GM23248 (cell line): ENCODE measurements at regions not wholly inside any gene's neighbourhood (a gene's known extent, or its start where the extent isn't known, plus 50 kb on each side); places are given as distances from the start of the nearest gene placed in this dataset.

Source experiments
- DNase-seq: peaks from one replicate; pipeline ENCODE4 v3.0.0-alpha.2; 2015
- H2AFZ ChIP-seq: fragments of 200-600 bp; sonication (generic); 2 replicates; pipeline ENCODE4 v1.6.1; 2016; ENCODE audit warnings: antibody characterized with exemption
- H3F3A ChIP-seq: fragments of 200-600 bp; sonication (generic); 2 replicates; pipeline ENCODE4 v1.6.1; 2016; ENCODE audit warnings: mild to moderate bottlenecking, antibody characterized with exemption, mixed run types; ENCODE audit not compliant: insufficient read depth
- H3K27ac ChIP-seq: fragments of 200-600 bp; sonication (generic); 2 replicates; pipeline ENCODE4 v1.5.1; 2016; ENCODE audit warnings: mild to moderate bottlenecking
- H3K27me3 ChIP-seq: fragments of 200-600 bp; sonication (generic); replicated peaks from 2 replicates; pipeline ENCODE4 v1.6.1; 2016; ENCODE audit warnings: mild to moderate bottlenecking; ENCODE audit not compliant: insufficient read depth
- H3K36me3 ChIP-seq: fragments of 200-600 bp; sonication (generic); 2 replicates; pipeline ENCODE4 v1.6.1; 2016; ENCODE audit warnings: low read depth, mild to moderate bottlenecking
- H3K4me1 ChIP-seq: fragments of 200-600 bp; sonication (generic); 2 replicates; pipeline ENCODE4 v1.6.1; 2016; ENCODE audit warnings: mild to moderate bottlenecking; ENCODE audit not compliant: insufficient read depth
- H3K4me2 ChIP-seq: fragments of 200-600 bp; sonication (generic); one replicate; pipeline ENCODE4 v1.6.1; 2016; ENCODE audit warnings: mild to moderate bottlenecking; ENCODE audit not compliant: unreplicated experiment
- H3K4me3 ChIP-seq: fragments of 200-600 bp; sonication (generic); 2 replicates; pipeline ENCODE4 v1.5.1; 2016; ENCODE audit warnings: mild to moderate bottlenecking
- H3K79me2 ChIP-seq: fragments of 200-600 bp; sonication (generic); 2 replicates; pipeline ENCODE4 v1.6.1; 2016; ENCODE audit warnings: mild to moderate bottlenecking; ENCODE audit not compliant: insufficient read depth
- H3K9ac ChIP-seq: fragments of 200-600 bp; sonication (generic); 2 replicates; pipeline ENCODE4 v1.6.1; 2016; ENCODE audit warnings: mild to moderate bottlenecking
- H3K9me2 ChIP-seq: fragments of 200-600 bp; sonication (generic); 2 replicates; pipeline ENCODE4 v1.6.1; 2016; ENCODE audit warnings: mixed run types, mild to moderate bottlenecking, moderate library complexity; ENCODE audit not compliant: insufficient read depth
- H3K9me3 ChIP-seq: fragments of 200-600 bp; sonication (generic); one replicate; pipeline ENCODE4 v1.6.1; 2017; ENCODE audit warnings: low read depth
- H4K20me1 ChIP-seq: fragments of 200-600 bp; sonication (generic); 2 replicates; pipeline ENCODE4 v1.6.0; 2016; ENCODE audit not compliant: insufficient read depth
- EZH2 ChIP-seq: fragments of 200-600 bp; sonication (generic); IDR thresholded peaks from 2 replicates; pipeline ENCODE4 v1.6.1; 2018; ENCODE audit warnings: antibody characterized with exemption, mild to moderate bottlenecking; ENCODE audit not compliant: insufficient read depth, poor library complexity, severe bottlenecking
- EZH2phosphoT487 ChIP-seq: fragments of 200-600 bp; sonication (generic); IDR thresholded peaks from 2 replicates; pipeline ENCODE4 v1.6.1; 2018; ENCODE audit warnings: antibody characterized with exemption, moderate library complexity, mild to moderate bottlenecking, low read depth; ENCODE audit not compliant: insufficient read depth
- WGBS, 2 experiments: methylation state at CpG; one replicate each; pipeline ENCODE4 v1.1.6; 2015 to 2017; ENCODE audit warnings: low lambda C conversion rate in 2 of 2, low coverage in 1 of 2; ENCODE audit errors: missing lambda C conversion rate in 2 of 2; 5-methylcytosine and 5-hydroxymethylcytosine counted together
- in situ Hi-C: fragments of 300-500 bp; cut with MboI; formaldehyde crosslinking; loops from 2 replicates; pipeline ENCODE4 v1.15.0; 2020

DNA sequence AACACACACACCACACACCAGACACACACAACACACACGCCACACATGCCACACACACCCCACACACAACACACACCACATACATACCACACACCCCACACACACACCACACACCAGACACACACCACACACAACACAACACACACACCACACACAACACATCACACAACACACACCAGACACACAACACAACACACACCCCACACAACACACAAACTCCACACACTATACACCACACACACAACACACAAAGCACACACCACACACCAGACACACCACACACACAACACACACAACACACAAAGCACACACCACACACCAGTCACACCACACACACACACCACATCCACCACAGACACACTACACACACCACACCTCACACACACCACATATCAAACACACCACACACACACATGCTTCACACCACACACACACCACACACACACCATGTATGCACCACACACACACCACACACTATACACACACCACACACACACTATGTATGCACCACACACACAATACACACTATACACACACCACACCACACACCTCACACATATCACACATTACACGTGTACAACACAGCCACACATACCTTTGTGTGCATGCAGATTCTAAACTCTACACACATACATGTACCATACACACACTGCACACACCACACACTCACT lies 72.2 kb downstream of the TMEM18 start:
- no peak for TF ChIP-seq EZH2phosphoT487
- no peak for TF ChIP-seq EZH2
- no peaks in the 10 kb centered on the region for H4K20me1 ChIP-seq
- H2AFZ ChIP-seq = no peak overlapping the region
- H3K4me2 ChIP-seq = no peak overlapping the region
- H3K9ac ChIP-seq = no peak overlapping the region
- no peak for DNase-seq
- H3K9me2 ChIP-seq = no peaks in the 10 kb centered on the region
- H3K79me2 ChIP-seq = no peaks in the 10 kb centered on the region
- no peaks in the 10 kb centered on the region for H3K27me3 ChIP-seq
- no peaks in the 10 kb centered on the region for H3K36me3 ChIP-seq
- H3K27ac ChIP-seq = no peak overlapping the region
- no peaks in the 10 kb centered on the region for H3K9me3 ChIP-seq
- in situ Hi-C loops = no loop called here
- no peaks in the 10 kb centered on the region for H3K4me1 ChIP-seq
- 55 to 62% methylated on average over 2 of the region's 2 CpGs for WGBS, 2 experiments
- no peak overlapping the region for H3K4me3 ChIP-seq
- H3F3A ChIP-seq = no peaks in the 10 kb centered on the region

DNA sequence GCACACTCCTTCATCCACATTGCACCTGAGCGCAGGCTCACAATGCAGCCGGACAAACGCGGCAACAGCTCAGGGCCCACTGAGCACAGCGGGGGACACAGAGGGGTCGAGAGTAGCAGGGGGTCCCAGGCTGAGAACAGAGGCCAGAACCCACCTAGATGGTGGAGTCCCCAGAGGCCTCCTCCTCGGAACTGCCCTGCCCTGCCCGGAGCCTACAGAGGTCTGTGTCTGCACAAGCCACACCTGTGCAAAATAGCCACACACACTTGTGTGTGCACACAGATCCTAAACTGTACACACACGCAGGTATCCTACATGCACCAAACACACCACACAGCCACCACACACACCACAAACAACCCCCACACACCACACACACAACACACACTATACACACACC lies 72.8 kb downstream of the TMEM18 start:
- no peaks in the 10 kb centered on the region for H3K4me1 ChIP-seq
- H2AFZ ChIP-seq = no peak overlapping the region
- H4K20me1 ChIP-seq = no peaks in the 10 kb centered on the region
- no peaks in the 10 kb centered on the region for H3K27me3 ChIP-seq
- no peak overlapping the region for H3K9ac ChIP-seq
- H3F3A ChIP-seq = no peaks in the 10 kb centered on the region
- no peak overlapping the region for H3K4me3 ChIP-seq
- H3K36me3 ChIP-seq = no peaks in the 10 kb centered on the region
- H3K79me2 ChIP-seq = no peaks in the 10 kb centered on the region
- no peak overlapping the region for H3K4me2 ChIP-seq
- no peak for TF ChIP-seq EZH2phosphoT487
- TF ChIP-seq EZH2 = no peak
- H3K9me2 ChIP-seq = no peaks in the 10 kb centered on the region
- H3K27ac ChIP-seq = no peak overlapping the region
- in situ Hi-C loops = no loop called here
- no peaks in the 10 kb centered on the region for H3K9me3 ChIP-seq
- no peak for DNase-seq
- 77 to 82% methylated on average over 9 of the region's 9 CpGs for WGBS, 2 experiments

DNA sequence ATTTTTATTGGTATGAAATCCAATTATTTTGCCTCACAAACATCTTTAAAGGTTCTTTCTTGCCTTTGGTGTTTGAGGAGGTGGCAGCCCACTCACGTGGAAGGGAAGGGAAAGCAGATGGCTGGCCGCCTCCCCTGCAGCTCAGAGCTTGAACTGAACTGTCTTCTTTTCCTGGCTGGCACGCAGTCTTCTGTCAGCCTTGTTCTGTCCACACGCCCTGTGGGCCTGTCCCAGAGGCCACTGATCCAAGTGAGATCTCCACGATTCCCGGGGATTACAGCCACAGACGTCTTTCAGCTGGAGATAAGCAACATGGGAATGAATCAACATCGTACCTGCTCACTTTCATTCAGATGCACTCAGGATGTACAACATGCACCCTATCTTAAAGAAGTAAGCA lies 73.3 kb downstream of the TMEM18 start:
- H3K9ac ChIP-seq = no peak overlapping the region
- H3K4me2 ChIP-seq = no peak overlapping the region
- no peaks in the 10 kb centered on the region for H3K79me2 ChIP-seq
- H3K4me1 ChIP-seq = no peaks in the 10 kb centered on the region
- no peaks in the 10 kb centered on the region for H3K36me3 ChIP-seq
- in situ Hi-C loops = no loop called here
- DNase-seq = no peak
- H4K20me1 ChIP-seq = no peaks in the 10 kb centered on the region
- no peaks in the 10 kb centered on the region for H3K9me2 ChIP-seq
- no peaks in the 10 kb centered on the region for H3K9me3 ChIP-seq
- 7 to 11% methylated on average over 8 of the region's 8 CpGs for WGBS, 2 experiments
- H3F3A ChIP-seq = no peaks in the 10 kb centered on the region
- no peak overlapping the region for H2AFZ ChIP-seq
- no peak overlapping the region for H3K4me3 ChIP-seq
- TF ChIP-seq EZH2 (no peak), EZH2phosphoT487 (no peak)
- H3K27ac ChIP-seq = no peak overlapping the region
- H3K27me3 ChIP-seq = no peaks in the 10 kb centered on the region

DNA sequence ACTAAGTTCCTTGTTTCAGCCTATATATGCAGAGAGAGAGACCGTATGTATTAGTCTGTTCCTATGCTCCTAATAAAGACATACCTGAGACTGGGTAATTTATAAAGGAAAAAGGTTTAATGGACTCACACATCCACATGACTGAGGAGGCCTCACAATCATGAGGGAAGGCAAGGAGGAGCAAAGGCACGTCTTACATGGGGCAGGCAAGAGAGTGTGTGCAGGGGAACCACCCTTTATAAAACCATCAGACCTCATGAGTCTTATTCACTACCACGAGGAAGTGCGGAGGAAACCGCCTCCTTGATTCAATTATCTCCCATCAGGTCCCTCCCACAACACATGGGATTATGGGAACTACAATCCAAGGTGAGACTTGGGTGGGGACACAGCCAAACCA lies 73.8 kb downstream of the TMEM18 start:
- Histone ChIP-seq H3K9ac (no peak overlapping the region), H3F3A (no peaks in the 10 kb centered on the region), H4K20me1 (no peaks in the 10 kb centered on the region), H3K27me3 (no peaks in the 10 kb centered on the region), H3K36me3 (no peaks in the 10 kb centered on the region), H3K27ac (no peak overlapping the region), H3K9me3 (no peaks in the 10 kb centered on the region), H2AFZ (no peak overlapping the region), H3K4me2 (no peak overlapping the region), H3K79me2 (no peaks in the 10 kb centered on the region), H3K4me1 (no peaks in the 10 kb centered on the region), H3K4me3 (no peak overlapping the region), H3K9me2 (no peaks in the 10 kb centered on the region)
- TF ChIP-seq EZH2phosphoT487 (no peak), EZH2 (no peak)
- DNase-seq = no peak
- in situ Hi-C loops = no loop called here
- 40 to 43% methylated on average over 5 of the region's 5 CpGs for WGBS, 2 experiments
